Osteoblast (primary cell): ENCODE measurements at regions not wholly inside any gene's neighbourhood (a gene's known extent, or its start where the extent isn't known, plus 50 kb on each side); places are given as distances from the start of the nearest gene placed in this dataset.
"Not testable (repeated sequence)": the region's sequence is repeated elsewhere in the genome, so short reads cannot be mapped to it uniquely, and the experiment has no call there.

ENCODE experiments used
- DNase-seq: peaks from one replicate; pipeline ENCODE4 v3.0.0; 2011; ENCODE audit warnings: low spot score, mixed read lengths; ENCODE audit not compliant: insufficient read length; ENCODE audit errors: missing footprints
- H2AFZ ChIP-seq: 2 replicates; pipeline ENCODE4 v1.6.0; 2011; ENCODE audit warnings: mild to moderate bottlenecking, low read length
- H3K27ac ChIP-seq: 2 replicates; pipeline ENCODE4 v1.5.1; 2011; ENCODE audit warnings: mild to moderate bottlenecking, low read depth, low read length, moderate library complexity
- H3K27me3 ChIP-seq: 2 replicates; pipeline ENCODE4 v1.6.0; 2012; ENCODE audit warnings: mild to moderate bottlenecking, control low read depth, inconsistent platforms, low read length, moderate library complexity; ENCODE audit not compliant: insufficient read depth
- H3K36me3 ChIP-seq: 2 replicates; pipeline ENCODE4 v1.5.1; 2011; ENCODE audit warnings: mild to moderate bottlenecking, low read length, control low read depth, moderate library complexity; ENCODE audit not compliant: insufficient read depth
- H3K4me1 ChIP-seq: 2 replicates; pipeline ENCODE4 v1.5.1; 2011; ENCODE audit warnings: mild to moderate bottlenecking, low read length, control low read depth, moderate library complexity; ENCODE audit not compliant: insufficient read depth
- H3K4me2 ChIP-seq: 2 replicates; pipeline ENCODE4 v1.6.0; 2011; ENCODE audit warnings: mild to moderate bottlenecking, low read length; ENCODE audit not compliant: insufficient read depth
- H3K4me3 ChIP-seq: fragments of 200-600 bp; sonication (generic); 3 replicates; pipeline ENCODE4 v1.5.1; 2012; ENCODE audit warnings: mild to moderate bottlenecking, low read length, inconsistent platforms; ENCODE audit not compliant: insufficient read depth
- H3K79me2 ChIP-seq: 2 replicates; pipeline ENCODE4 v1.6.0; 2012; ENCODE audit warnings: mild to moderate bottlenecking, low read length, control low read depth, inconsistent platforms; ENCODE audit not compliant: insufficient read depth
- H3K9me3 ChIP-seq: 2 replicates; pipeline ENCODE4 v1.5.1; 2011; ENCODE audit warnings: low read depth, low read length, control low read depth
- H4K20me1 ChIP-seq: 2 replicates; pipeline ENCODE4 v1.6.0; 2012; ENCODE audit warnings: mild to moderate bottlenecking, low read length, control low read depth; ENCODE audit not compliant: insufficient read depth
- TF ChIP-seq, protein P1 (sequence below): IDR thresholded peaks from 2 replicates; pipeline ENCODE4 v1.5.1; 2011; ENCODE audit warnings: mild to moderate bottlenecking, low read depth, low read length, moderate library complexity; ENCODE audit errors: extremely low read depth

GRCh38 chr7:16261100-16261499, 160.2 kb downstream of the CRPPA start:
- Histone ChIP-seq H3K36me3 (no peaks in the 10 kb centered on the region), H3K27ac (no peak overlapping the region), H3K27me3 (no peaks in the 10 kb centered on the region), H3K4me1 (no peaks in the 10 kb centered on the region), H3K9me3 (no peaks in the 10 kb centered on the region), H4K20me1 (no peaks in the 10 kb centered on the region), H3K4me3 (no peak overlapping the region), H3K4me2 (no peak overlapping the region), H2AFZ (no peak overlapping the region), H3K79me2 (no peaks in the 10 kb centered on the region)
- DNase-seq: no peak
- TF ChIP-seq, protein P1, sequence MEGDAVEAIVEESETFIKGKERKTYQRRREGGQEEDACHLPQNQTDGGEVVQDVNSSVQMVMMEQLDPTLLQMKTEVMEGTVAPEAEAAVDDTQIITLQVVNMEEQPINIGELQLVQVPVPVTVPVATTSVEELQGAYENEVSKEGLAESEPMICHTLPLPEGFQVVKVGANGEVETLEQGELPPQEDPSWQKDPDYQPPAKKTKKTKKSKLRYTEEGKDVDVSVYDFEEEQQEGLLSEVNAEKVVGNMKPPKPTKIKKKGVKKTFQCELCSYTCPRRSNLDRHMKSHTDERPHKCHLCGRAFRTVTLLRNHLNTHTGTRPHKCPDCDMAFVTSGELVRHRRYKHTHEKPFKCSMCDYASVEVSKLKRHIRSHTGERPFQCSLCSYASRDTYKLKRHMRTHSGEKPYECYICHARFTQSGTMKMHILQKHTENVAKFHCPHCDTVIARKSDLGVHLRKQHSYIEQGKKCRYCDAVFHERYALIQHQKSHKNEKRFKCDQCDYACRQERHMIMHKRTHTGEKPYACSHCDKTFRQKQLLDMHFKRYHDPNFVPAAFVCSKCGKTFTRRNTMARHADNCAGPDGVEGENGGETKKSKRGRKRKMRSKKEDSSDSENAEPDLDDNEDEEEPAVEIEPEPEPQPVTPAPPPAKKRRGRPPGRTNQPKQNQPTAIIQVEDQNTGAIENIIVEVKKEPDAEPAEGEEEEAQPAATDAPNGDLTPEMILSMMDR: no peak

GRCh38 chr7:16260236-16260728, 161.1 kb downstream of the CRPPA start:
- H3K27me3 ChIP-seq: no peaks in the 10 kb centered on the region
- no peaks in the 10 kb centered on the region for H4K20me1 ChIP-seq
- no peak overlapping the region for H2AFZ ChIP-seq
- H3K4me1 ChIP-seq: no peaks in the 10 kb centered on the region
- H3K36me3 ChIP-seq: no peaks in the 10 kb centered on the region
- H3K9me3 ChIP-seq: no peaks in the 10 kb centered on the region
- H3K4me2 ChIP-seq: no peak overlapping the region
- TF ChIP-seq, protein P1: no peak
- no peaks in the 10 kb centered on the region for H3K79me2 ChIP-seq
- DNase-seq: no peak
- no peak overlapping the region for H3K4me3 ChIP-seq
- no peak overlapping the region for H3K27ac ChIP-seq

GRCh38 chr7:16256419-16256818, 164.9 kb downstream of the CRPPA start:
- H3K4me2 ChIP-seq, H3K36me3 ChIP-seq, H3K79me2 ChIP-seq, H3K27me3 ChIP-seq, H4K20me1 ChIP-seq, H2AFZ ChIP-seq, H3K27ac ChIP-seq, H3K9me3 ChIP-seq, H3K4me3 ChIP-seq, H3K4me1 ChIP-seq, DNase-seq: not testable (repeated sequence)

DNA sequence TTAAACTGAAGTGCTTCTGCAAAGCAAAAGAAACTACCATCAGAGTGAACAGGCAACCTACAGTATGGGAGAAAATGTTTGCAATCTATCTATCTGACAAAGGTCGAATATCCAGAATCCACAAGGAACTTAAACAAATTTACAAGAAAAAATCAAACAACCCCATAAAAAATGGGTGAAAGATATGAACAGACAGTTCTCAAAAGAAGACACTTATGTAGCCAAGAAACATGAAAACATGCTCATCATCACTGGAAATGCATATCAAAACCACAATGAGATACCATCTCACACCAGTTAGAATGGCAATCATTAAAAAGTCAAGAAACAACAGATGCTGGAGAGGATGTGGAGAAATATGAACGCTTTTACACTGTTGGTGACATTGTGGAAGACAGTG, 165.4 kb downstream of the CRPPA start:
- DNase-seq, H3K4me1 ChIP-seq, H4K20me1 ChIP-seq, H3K27me3 ChIP-seq, H3K27ac ChIP-seq, H3K36me3 ChIP-seq, H3K79me2 ChIP-seq, H3K4me2 ChIP-seq, H2AFZ ChIP-seq, H3K4me3 ChIP-seq, H3K9me3 ChIP-seq: not testable (repeated sequence)

- not testable (repeated sequence) for H4K20me1 ChIP-seq, H3K27ac ChIP-seq
Measured at GRCh38 chr7:16250655-16251054, 170.7 kb downstream of the CRPPA start.

DNA sequence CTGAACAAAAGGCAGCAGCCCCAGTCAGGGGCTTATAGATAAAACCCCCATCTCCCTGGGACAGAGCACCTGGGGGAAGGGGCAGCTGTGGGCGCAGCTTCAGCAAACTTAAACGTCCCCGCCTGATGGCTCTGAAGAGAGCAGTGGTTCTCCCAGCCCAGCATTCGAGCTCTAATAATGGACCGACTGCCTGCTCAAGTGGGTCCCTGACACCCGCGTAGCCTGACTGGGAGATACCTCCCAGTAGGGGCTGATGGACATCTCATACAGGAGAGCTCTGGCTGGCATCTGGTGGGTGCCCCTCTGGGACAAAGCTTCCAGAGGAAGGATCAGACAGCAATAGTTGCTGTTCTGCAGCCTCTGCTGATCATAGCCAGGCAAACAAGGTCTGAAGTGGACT, 172.1 kb downstream of the CRPPA start:
- not testable (repeated sequence) for H3K4me1 ChIP-seq, H3K27ac ChIP-seq, H4K20me1 ChIP-seq, DNase-seq, H3K36me3 ChIP-seq, H3K4me3 ChIP-seq, H3K4me2 ChIP-seq, H3K9me3 ChIP-seq, H3K27me3 ChIP-seq, H2AFZ ChIP-seq, H3K79me2 ChIP-seq

More at GRCh38 chr7:16250655-16251054, 170.7 kb downstream of the CRPPA start:
- H3K9me3 ChIP-seq, H3K4me2 ChIP-seq, H3K4me3 ChIP-seq, H3K36me3 ChIP-seq, DNase-seq, H3K27me3 ChIP-seq, H3K4me1 ChIP-seq, H2AFZ ChIP-seq, H3K79me2 ChIP-seq: not testable (repeated sequence)

GRCh38 chr7:16248556-16248955, 172.8 kb downstream of the CRPPA start:
- H3K36me3 ChIP-seq, H4K20me1 ChIP-seq, H3K27ac ChIP-seq, H3K79me2 ChIP-seq, H3K4me3 ChIP-seq, H3K4me2 ChIP-seq, DNase-seq, H3K4me1 ChIP-seq, H3K9me3 ChIP-seq, H3K27me3 ChIP-seq, H2AFZ ChIP-seq: not testable (repeated sequence)
